H1 (cell line): ENCODE measurements at regions not wholly inside any gene's neighbourhood (a gene's known extent, or its start where the extent isn't known, plus 50 kb on each side); places are given as distances from the start of the nearest gene placed in this dataset.

ENCODE experiments used
- ASH2L ChIP-seq: fragments of 200-600, 300-600 bp; sonication (generic); IDR thresholded peaks from one replicate; pipeline ENCODE4 v1.7.1; 2017; ENCODE audit warnings: low read length
- CHD1 ChIP-seq: IDR thresholded peaks from 2 replicates; pipeline ENCODE4 v1.6.1; 2012; ENCODE audit warnings: low read depth, low read length, improper control_type of control experiment
- HDAC6 ChIP-seq: IDR thresholded peaks from one replicate; pipeline ENCODE4 v1.7.1; 2012; ENCODE audit warnings: low read depth, mild to moderate bottlenecking, inconsistent platforms, low read length, moderate library complexity
- NRF1 ChIP-seq: IDR thresholded peaks from 2 replicates; pipeline ENCODE4 v1.6.1; 2011; ENCODE audit warnings: mild to moderate bottlenecking, low read depth, low read length, improper control_type of control experiment
- PHF8 ChIP-seq: fragments of 200-600 bp; sonication (generic); conservative IDR thresholded peaks from 2 replicates; pipeline ENCODE4 v1.7.1; 2012; ENCODE audit warnings: low read depth, mild to moderate bottlenecking, inconsistent platforms, low read length, moderate library complexity
- RFX5 ChIP-seq: IDR thresholded peaks from 2 replicates; pipeline ENCODE4 v1.6.1; 2011; ENCODE audit warnings: low read depth, low read length, improper control_type of control experiment, borderline replicate concordance
- TBP ChIP-seq: IDR thresholded peaks from 2 replicates; pipeline ENCODE4 v1.6.1; 2011; ENCODE audit warnings: low read depth, low read length, improper control_type of control experiment
- YY1 ChIP-seq: IDR thresholded peaks from 2 replicates; pipeline ENCODE4 v1.6.1; 2011; ENCODE audit warnings: low read depth, mild to moderate bottlenecking, low read length
- TF ChIP-seq, protein P1 (sequence below): fragments of 300-600 bp; sonication (generic); IDR thresholded peaks from 2 replicates; pipeline ENCODE4 v1.7.1; 2012; ENCODE audit warnings: low read length, moderate library complexity, mild to moderate bottlenecking, inconsistent platforms; ENCODE audit not compliant: insufficient replicate concordance

DNA sequence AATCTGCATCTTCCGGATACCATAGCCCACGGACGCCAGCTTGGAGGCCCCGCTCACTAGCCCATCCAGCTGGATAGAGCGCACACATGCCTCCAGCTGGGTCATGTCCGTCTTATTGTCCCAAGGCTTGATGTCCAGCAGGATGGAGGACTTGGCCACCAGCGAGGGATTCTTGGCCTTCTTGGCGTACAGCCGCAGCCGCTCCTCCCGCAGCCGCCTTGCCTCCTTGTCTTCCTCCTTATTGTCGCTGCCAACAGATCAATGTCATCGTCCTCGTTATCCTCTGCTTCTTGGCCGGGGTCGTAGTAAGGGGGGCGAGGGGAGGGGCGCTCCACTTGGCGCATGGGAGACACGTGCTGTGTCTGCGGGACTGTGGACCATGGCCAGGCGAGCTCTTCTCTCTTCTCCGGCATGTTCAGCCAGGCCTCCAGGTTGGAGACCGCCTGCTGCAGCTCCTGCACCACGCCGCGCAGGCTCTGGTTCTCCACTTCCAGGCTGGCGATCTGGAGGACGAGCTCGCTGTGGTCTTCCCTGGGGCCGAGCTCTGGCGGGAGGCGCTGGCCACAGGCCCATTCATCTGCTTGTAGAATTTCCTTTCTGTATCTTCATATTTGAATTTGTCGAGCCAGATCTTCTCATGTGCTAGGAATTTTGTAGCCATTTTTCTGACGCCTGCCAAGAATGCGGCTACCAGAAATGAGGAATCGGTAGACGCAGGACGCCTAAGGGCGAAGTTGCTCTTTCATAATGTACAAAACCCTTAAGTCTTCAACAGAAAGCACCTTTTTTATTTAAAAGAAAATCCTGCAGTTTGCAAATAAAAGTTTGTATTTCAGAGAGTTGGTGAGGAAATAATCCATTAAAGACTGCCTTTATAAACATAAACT lies 60.1 kb upstream of the PTPRK start (continued):
- TF ChIP-seq YY1 = no peak
- no peak for TF ChIP-seq ASH2L
- TF ChIP-seq NRF1 = no peak
- no peak for TF ChIP-seq TBP
- TF ChIP-seq PHF8 = no peak
- no peak for TF ChIP-seq HDAC6
- TF ChIP-seq CHD1 = no peak
- TF ChIP-seq, protein P1, sequence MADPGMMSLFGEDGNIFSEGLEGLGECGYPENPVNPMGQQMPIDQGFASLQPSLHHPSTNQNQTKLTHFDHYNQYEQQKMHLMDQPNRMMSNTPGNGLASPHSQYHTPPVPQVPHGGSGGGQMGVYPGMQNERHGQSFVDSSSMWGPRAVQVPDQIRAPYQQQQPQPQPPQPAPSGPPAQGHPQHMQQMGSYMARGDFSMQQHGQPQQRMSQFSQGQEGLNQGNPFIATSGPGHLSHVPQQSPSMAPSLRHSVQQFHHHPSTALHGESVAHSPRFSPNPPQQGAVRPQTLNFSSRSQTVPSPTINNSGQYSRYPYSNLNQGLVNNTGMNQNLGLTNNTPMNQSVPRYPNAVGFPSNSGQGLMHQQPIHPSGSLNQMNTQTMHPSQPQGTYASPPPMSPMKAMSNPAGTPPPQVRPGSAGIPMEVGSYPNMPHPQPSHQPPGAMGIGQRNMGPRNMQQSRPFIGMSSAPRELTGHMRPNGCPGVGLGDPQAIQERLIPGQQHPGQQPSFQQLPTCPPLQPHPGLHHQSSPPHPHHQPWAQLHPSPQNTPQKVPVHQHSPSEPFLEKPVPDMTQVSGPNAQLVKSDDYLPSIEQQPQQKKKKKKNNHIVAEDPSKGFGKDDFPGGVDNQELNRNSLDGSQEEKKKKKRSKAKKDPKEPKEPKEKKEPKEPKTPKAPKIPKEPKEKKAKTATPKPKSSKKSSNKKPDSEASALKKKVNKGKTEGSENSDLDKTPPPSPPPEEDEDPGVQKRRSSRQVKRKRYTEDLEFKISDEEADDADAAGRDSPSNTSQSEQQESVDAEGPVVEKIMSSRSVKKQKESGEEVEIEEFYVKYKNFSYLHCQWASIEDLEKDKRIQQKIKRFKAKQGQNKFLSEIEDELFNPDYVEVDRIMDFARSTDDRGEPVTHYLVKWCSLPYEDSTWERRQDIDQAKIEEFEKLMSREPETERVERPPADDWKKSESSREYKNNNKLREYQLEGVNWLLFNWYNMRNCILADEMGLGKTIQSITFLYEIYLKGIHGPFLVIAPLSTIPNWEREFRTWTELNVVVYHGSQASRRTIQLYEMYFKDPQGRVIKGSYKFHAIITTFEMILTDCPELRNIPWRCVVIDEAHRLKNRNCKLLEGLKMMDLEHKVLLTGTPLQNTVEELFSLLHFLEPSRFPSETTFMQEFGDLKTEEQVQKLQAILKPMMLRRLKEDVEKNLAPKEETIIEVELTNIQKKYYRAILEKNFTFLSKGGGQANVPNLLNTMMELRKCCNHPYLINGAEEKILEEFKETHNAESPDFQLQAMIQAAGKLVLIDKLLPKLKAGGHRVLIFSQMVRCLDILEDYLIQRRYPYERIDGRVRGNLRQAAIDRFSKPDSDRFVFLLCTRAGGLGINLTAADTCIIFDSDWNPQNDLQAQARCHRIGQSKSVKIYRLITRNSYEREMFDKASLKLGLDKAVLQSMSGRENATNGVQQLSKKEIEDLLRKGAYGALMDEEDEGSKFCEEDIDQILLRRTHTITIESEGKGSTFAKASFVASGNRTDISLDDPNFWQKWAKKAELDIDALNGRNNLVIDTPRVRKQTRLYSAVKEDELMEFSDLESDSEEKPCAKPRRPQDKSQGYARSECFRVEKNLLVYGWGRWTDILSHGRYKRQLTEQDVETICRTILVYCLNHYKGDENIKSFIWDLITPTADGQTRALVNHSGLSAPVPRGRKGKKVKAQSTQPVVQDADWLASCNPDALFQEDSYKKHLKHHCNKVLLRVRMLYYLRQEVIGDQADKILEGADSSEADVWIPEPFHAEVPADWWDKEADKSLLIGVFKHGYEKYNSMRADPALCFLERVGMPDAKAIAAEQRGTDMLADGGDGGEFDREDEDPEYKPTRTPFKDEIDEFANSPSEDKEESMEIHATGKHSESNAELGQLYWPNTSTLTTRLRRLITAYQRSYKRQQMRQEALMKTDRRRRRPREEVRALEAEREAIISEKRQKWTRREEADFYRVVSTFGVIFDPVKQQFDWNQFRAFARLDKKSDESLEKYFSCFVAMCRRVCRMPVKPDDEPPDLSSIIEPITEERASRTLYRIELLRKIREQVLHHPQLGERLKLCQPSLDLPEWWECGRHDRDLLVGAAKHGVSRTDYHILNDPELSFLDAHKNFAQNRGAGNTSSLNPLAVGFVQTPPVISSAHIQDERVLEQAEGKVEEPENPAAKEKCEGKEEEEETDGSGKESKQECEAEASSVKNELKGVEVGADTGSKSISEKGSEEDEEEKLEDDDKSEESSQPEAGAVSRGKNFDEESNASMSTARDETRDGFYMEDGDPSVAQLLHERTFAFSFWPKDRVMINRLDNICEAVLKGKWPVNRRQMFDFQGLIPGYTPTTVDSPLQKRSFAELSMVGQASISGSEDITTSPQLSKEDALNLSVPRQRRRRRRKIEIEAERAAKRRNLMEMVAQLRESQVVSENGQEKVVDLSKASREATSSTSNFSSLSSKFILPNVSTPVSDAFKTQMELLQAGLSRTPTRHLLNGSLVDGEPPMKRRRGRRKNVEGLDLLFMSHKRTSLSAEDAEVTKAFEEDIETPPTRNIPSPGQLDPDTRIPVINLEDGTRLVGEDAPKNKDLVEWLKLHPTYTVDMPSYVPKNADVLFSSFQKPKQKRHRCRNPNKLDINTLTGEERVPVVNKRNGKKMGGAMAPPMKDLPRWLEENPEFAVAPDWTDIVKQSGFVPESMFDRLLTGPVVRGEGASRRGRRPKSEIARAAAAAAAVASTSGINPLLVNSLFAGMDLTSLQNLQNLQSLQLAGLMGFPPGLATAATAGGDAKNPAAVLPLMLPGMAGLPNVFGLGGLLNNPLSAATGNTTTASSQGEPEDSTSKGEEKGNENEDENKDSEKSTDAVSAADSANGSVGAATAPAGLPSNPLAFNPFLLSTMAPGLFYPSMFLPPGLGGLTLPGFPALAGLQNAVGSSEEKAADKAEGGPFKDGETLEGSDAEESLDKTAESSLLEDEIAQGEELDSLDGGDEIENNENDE = no peak
- no peak for TF ChIP-seq RFX5
- TF ChIP-seq, all 59 proteins: peak for 0
